ENCODE measurements at regions not wholly inside any gene's neighbourhood (a gene's known extent, or its start where the extent isn't known, plus 50 kb on each side); places are given as distances from the start of the nearest gene placed in this dataset.

DNA sequence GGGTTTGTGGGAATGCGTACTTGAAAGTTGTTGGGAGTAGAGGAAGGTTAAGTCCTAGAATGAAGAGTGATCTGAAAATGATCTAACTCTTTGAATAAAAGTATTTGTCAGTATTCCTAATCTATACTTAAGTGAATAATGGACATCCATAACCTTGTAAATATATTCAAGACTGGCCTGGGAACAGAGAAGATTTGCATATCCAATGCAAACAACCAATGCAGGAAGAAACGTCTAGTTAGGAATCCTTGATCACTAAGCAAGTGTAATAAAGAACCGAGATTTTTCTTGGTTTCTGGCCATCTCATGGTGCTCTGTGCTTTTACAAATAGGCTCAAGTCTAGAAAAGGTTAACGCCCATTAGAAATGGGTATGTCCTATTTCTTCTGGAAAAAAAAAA, 157.1 kb downstream of the RAB11FIP2 start:
- no peak for TF ChIP-seq CTCF (IDR thresholded peaks at IDR 0.05; ENCODE audit: extremely low read depth, insufficient read depth, missing control alignments)
- in situ Hi-C loops (cut with MboI; ENCODE audit: low pct_unique_long_range_greater_than_20kb, low sequenced_read_pairs, unreplicated experiment) = no loop called here

GRCh38 chr10:117892681-117893220, 154.0 kb downstream of the RAB11FIP2 start:
- no peak for TF ChIP-seq CTCF (IDR thresholded peaks at IDR 0.05; ENCODE audit: extremely low read depth, insufficient read depth, missing control alignments)
- DNase-seq (ENCODE audit: low spot score) = no peak
- in situ Hi-C loops (cut with MboI; ENCODE audit: low pct_unique_long_range_greater_than_20kb, low sequenced_read_pairs, unreplicated experiment) = no loop called here

More for the DNA sequence above, 157.1 kb downstream of the RAB11FIP2 start:
- no peak for DNase-seq (ENCODE audit: low spot score)

- TF ChIP-seq CTCF (IDR thresholded peaks at IDR 0.05; ENCODE audit: extremely low read depth, insufficient read depth, missing control alignments) = no peak
- in situ Hi-C loops (cut with MboI; ENCODE audit: low pct_unique_long_range_greater_than_20kb, low sequenced_read_pairs, unreplicated experiment) = no loop called here
- no peak for DNase-seq (ENCODE audit: low spot score)
These were observed 152.4 kb downstream of the RAB11FIP2 start for GRCh38 chr10:117894339-117894738.

GRCh38 chr10:117896517-117896916, 150.2 kb downstream of the RAB11FIP2 start:
- no peak for DNase-seq (ENCODE audit: low spot score)
- TF ChIP-seq CTCF (IDR thresholded peaks at IDR 0.05; ENCODE audit: extremely low read depth, insufficient read depth, missing control alignments) = no peak
- in situ Hi-C loops (cut with MboI; ENCODE audit: low pct_unique_long_range_greater_than_20kb, low sequenced_read_pairs, unreplicated experiment) = no loop called here

DNA sequence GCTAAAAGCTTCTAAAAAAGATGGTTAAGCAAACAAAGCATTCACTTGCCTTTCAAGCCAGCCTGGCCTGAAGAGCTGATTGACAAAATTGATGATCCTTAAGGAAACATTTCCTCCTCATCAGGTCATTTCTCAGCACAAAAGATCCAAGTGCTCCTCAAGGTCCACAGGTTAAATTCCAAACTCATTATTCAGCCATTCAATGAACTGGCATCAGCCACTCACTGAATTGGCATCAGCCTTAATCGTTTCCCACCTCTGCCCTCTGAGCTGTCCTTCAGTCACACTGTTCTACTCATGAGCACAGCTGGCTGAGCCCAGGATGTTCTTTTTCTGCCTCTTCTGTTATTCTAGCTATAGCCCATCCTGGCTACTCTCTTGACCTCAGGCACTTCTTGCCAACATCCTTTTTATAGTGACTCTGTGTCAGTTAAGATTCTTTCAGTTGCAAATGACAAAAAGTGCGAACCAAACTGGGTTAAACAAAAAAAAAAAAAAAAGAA, 147.5 kb downstream of the RAB11FIP2 start:
- in situ Hi-C loops (cut with MboI; ENCODE audit: low pct_unique_long_range_greater_than_20kb, low sequenced_read_pairs, unreplicated experiment) = no loop called here
- DNase-seq (ENCODE audit: low spot score) = no peak
- no peak for TF ChIP-seq CTCF (IDR thresholded peaks at IDR 0.05; ENCODE audit: extremely low read depth, insufficient read depth, missing control alignments)

GRCh38 chr10:117900280-117900679, 146.5 kb downstream of the RAB11FIP2 start:
- no peak for TF ChIP-seq CTCF (IDR thresholded peaks at IDR 0.05; ENCODE audit: extremely low read depth, insufficient read depth, missing control alignments)
- in situ Hi-C loops (cut with MboI; ENCODE audit: low pct_unique_long_range_greater_than_20kb, low sequenced_read_pairs, unreplicated experiment) = no loop called here
- DNase-seq (ENCODE audit: low spot score) = no peak

Data from GM13977 (cell line).